ENCODE measurements at regions not wholly inside any gene's neighbourhood (a gene's known extent, or its start where the extent isn't known, plus 50 kb on each side); places are given as distances from the start of the nearest gene placed in this dataset.

- TF ChIP-seq CTCF (IDR thresholded peaks at IDR 0.05): no peak
- no peak for TF ChIP-seq POLR2A (IDR thresholded peaks at IDR 0.05)
These were observed 893.9 kb upstream of the MANEA start for GRCh38 chr6:94683409-94683808.

All from right lobe of liver (tissue), 4 donors.